Inflammatory macrophage (primary cell): ENCODE measurements at regions not wholly inside any gene's neighbourhood (a gene's known extent, or its start where the extent isn't known, plus 50 kb on each side); places are given as distances from the start of the nearest gene placed in this dataset.
"Not testable (repeated sequence)": the region's sequence is repeated elsewhere in the genome, so short reads cannot be mapped to it uniquely, and the experiment has no call there.

Experiments used
- DNase-seq, 2 donors: peaks; one replicate each; pipeline ENCODE4 v3.0.0-alpha.2; 2020 to 2022

DNA sequence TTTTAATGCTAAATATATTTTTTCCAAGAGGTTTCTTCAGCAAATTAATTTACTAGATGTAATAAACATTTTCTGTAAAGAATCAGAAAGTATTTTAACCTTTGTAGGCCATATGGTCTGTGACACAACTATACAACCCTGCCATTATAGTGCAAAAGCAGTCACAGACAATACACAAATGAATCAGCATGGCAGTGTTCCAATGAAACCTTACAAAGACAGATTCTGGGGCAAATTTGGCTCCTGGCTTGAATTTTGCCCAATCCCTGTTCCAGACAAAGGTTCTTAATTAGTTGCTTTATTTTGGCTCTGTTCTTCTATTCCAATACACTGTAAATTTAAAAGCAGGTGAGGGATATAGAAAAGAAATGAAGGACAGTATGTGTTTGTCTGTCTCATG is 352.5 kb downstream of the C12orf50 start:
- no peak for DNase-seq

GRCh38 chr12:87671757-87672156 is 357.4 kb downstream of the C12orf50 start:
- DNase-seq, result no peak

DNA sequence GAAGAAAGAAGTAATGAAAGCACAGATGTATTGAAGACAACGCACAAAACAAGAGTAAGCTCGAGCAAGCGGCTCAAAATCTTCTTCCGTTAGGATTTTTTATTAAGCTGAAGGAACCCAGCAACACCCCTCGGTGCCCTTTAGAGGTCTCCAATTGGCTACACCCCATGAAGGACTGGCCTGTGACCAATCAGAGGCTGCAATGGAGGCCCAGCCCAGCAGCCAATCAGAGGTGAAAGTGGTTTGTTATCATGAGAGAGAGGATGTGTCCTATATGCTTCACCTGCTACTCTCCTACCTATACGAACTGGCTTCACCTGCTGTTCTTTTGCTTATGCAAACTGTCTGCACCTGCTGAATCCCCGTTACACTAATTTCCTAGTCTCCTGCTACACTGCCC is 358.8 kb downstream of the C12orf50 start:
- DNase-seq, result no peak

GRCh38 chr12:87667378-87667777 is 361.8 kb downstream of the C12orf50 start:
- no peak for DNase-seq

DNA sequence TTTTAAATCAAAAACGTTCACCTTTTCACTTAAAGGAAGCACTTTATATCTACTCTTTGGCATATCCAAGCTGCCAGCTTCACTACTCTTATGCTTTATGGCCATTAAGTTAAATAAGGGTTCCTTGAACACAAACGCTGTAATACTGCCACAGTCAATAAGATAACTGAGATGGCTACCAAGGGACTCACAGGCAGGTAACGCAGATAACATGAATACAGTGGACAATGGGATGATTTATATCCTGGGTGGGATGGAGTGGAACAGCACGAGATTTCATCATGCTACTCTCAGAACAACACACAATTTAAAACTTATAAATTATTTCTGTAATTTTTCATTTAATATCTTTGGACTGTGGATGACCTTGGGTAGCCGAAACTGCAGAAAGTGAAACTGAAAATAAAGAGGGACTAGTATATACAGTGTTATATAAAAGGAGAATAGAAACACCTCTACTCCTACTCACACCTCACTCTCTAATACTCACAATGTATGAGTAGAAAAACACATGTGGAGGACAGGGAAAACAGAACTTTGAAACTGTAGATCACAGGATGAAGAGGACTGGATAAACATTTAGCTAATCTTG is 367.3 kb downstream of the C12orf50 start:
- DNase-seq, result no peak

DNA sequence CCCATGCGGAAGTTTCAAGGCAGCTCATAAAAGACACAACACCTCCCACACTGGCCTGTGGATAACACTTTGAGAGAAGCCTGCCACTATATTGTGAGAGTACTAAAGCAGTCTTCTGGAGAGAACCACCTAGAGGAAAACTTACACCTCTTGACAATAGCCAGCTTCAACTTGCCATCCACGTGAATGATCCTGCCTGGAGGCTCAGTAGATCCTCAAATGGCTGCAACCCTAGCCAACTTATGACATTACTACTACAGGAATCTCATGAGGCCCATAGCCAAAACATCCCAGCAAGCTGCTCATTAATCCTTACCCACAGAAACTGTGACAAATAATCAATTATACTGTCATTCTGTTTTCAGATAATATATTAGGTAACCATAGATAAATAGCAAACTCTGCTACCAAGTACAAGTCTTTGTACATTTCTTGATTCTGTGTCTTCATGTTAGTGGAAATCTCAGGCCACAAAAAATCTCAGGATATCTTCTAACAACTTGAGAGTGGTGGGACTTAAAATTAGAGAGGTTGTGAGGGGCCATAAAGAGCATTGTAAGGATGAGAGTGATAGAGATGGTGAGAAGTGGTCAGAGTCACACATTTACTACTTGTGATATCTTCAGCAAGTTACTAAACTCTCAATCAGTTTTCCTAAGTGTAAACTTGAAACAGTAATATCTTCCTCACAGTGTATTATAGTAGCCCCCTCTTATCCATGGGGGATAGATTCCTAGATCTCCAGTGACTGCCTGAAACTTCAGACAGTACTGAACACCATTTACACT is 368.0 kb downstream of the C12orf50 start:
- no peak for DNase-seq

DNA sequence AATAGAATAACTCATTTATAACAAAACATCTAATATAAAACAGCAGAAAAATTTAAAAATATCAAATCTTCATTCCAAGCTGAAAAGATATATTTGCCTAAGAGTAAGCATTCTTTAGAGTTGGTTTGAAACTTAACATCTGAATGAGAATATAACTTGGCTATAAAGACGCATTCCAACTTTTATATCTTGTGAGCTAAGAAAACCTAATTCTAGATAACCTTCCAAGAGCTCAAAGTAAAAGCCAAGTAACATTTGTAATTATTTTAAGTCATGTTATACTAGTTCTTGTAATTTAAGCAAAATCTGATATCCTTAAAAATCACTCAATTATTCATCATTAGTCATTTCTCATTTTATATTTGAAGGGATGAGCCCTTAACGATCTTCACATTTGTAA is 368.9 kb downstream of the C12orf50 start:
- DNase-seq, result no peak

DNA sequence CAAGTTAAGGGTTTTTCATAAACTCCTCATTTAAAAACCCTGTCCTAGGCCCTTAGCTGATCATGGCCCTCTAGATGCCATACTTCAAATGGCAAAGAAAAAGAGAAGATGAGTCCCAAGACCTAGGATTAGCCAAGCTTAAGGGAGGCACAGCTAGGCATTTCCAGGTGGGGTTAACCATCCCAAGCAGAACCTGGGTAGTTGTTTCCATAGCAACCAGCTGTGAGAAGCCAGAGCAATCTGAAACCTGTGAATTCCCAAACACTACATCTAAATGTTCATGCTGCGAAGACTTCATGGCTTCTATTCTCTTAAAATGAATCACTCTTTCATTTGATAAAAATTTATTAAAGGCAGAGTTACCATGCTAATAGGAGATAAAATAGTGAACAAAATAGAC is 372.9 kb downstream of the C12orf50 start:
- no peak for DNase-seq

- DNase-seq, result no peak
Observed at GRCh38 chr12:87651670-87652425, 377.4 kb downstream of the C12orf50 start.

- DNase-seq, result no peak
Observed at GRCh38 chr12:87642245-87642644, 387.0 kb downstream of the C12orf50 start.

DNA sequence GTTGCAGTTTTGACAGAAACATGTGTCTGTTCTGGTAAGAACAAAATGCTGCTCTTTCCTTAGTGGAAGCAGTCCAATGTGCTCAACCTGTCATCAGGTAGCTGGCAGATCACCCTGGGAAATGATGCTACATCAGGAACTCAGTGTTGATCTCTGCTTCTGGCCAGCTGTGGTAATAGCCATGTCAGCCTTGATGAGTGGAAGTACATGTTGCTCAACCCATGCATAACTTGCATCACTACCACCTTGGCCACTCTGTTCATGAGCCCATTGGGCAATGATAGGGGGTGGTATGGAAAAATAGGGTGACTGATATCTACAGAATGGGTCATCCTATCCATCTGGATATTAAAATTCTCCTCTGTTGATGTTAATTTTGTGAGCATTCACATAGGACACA is 411.0 kb downstream of the C12orf50 start:
- DNase-seq, result no peak

DNA sequence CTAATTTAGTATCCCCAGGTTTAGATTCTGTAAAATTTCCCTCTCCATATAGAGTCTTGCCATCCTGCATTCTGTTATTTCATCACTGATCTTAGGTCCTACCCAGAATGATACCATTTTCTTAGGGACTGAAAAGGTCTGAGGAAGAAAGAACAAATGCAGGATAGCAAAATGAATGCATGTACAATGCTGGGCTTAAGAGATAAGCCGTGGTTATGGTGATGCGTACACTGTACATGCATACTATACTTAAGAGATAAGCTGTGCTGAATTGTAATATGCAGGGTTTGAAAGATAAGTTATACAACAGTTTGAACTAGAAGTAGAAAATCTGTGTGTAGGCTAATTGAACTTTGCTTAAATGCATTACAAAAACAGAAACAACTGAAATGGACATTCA is 416.2 kb downstream of the C12orf50 start:
- no peak for DNase-seq

GRCh38 chr12:87608321-87608720 is 420.9 kb downstream of the C12orf50 start:
- DNase-seq, result no peak

GRCh38 chr12:87603727-87604126 is 425.5 kb downstream of the C12orf50 start:
- DNase-seq, result no peak

DNA sequence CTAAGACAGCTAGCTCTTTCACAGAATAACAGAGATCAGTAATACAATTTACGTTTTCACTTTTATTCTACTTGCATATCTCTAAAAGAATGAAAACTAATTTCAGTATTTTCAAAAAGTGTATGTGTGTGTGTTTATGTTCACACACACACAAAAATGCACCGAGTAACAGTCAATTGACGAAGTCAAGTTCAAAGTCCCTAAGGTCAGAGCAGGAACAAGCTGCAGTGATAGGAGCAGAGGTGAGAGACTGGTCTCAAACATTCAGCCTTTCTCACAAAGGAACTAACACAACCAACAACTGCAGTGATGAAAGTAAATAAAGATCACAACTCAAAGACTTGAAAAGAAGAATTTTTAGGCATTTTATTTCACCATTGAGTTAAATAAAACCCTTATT is 429.7 kb downstream of the C12orf50 start:
- DNase-seq, result no peak

GRCh38 chr12:87597114-87597513 is 432.1 kb downstream of the C12orf50 start:
- DNase-seq, result no peak

DNA sequence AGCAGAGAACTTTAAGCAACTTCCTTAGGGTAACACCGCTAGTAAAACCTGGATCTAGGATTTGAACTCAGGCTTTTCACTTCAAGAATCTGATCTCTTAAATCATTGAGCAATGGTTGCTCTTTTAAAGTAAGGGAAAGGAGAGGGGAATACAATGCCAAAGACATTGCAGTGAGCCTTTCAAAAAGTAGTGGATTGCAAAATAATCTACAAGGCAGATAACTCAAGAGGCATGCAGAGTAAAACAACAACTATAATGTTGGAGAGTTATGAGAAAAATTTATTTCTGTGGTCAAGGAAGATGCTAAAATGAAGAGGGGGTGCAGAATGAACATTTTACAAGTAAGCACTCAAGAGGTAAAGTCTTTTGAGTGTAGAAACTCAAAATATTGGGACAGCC is 432.6 kb downstream of the C12orf50 start:
- no peak for DNase-seq

DNA sequence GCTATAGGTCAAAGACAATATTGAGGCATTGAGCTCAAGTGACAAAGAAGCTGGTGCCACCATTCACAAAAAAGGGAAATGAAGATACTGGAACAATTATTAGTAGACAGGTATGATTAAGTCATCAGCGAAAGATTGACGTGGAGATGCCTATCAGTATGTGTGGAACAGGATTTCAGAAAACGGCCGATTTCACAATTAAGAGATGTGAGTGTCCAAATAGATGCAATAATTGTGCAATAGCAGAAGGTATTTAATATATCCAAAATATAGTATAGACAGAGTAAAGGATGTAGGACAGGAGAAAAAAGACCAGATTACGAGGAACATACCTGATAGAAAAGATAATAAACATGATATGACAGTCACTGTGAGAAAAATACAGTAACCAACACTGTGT is 433.1 kb downstream of the C12orf50 start:
- DNase-seq, result no peak

DNA sequence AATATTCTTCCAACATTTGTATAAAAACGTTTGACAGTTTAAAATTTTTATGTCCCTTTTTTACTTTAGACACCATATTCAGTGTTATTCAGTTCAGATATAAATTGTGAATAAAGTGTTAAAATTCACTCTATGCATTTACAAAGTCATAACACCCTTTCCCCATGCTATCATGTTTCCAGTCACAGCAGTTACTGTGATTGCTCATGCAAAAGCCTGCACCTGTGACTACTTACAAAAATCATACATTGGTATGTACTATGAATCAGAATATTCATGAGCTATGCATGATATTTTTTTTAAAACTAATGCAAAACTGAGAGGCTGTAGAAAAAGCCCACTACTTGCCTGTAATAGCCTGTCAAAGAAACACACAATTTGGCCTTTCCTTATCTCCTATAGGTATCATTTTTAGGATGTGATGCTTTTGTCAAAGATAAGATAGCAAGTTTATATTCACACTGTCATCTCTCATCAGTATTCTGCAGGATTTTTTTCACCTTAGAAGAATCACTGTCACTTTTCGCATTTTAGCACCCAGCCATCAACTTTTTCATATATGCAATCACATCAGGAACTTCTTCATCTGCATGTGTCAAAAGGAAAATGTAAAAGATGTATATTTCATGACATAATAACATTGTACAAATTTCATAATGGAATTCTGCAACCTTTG is 443.2 kb downstream of the C12orf50 start:
- no peak for DNase-seq

GRCh38 chr12:87579091-87579490 is 450.1 kb downstream of the C12orf50 start:
- not testable (repeated sequence) for DNase-seq

GRCh38 chr12:87575906-87576305 is 453.3 kb downstream of the C12orf50 start:
- no peak for DNase-seq

DNA sequence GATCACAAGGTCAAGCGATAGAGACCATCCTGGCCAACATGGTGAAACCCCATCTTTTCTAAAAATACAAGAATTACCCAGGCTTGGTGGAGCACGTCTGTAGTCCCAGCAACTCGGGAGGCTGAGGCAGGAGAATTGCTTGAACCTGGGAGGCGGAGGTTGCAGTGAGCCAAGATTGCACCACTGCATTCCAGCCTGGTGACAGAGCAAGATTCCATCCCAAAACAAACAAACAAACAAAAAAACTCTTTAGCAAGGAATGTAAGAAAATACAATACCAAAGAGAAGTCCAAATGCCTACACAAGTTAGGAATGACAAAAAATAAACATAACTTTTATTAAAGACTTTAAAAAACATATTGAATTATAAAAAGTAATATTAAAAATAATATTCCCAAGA is 462.3 kb downstream of the C12orf50 start:
- not testable (repeated sequence) for DNase-seq

GRCh38 chr12:87556985-87557384 is 472.2 kb downstream of the C12orf50 start:
- DNase-seq, result no peak
